ENCODE measurements at regions not wholly inside any gene's neighbourhood (a gene's known extent, or its start where the extent isn't known, plus 50 kb on each side); places are given as distances from the start of the nearest gene placed in this dataset.
A peak's percentile ranks its signal among the peaks of the same experiment; 100 is the strongest.
"Not testable (repeated sequence)": the region's sequence is repeated elsewhere in the genome, so short reads cannot be mapped to it uniquely, and the experiment has no call there.

GRCh38 chr16:29114989-29115801 lies 130.3 kb downstream of the LAT start:
- not testable (repeated sequence) for TF ChIP-seq CAMTA2 (CRISPR knock-in tag; conservative IDR thresholded peaks at IDR 0.05); PRDM10 (IDR thresholded peaks at IDR 0.05; ENCODE audit: partially characterized antibody); ZNF224 (CRISPR knock-in tag; IDR thresholded peaks at IDR 0.05); CHD1 (IDR thresholded peaks at IDR 0.05; ENCODE audit: low read length); CBFA2T2 (conservative IDR thresholded peaks at IDR 0.05); MEF2D (tag; conservative IDR thresholded peaks at IDR 0.05; ENCODE audit: low read depth)
- 0 out of 2 replicates have a peak, but pooled peaks have one; percentile 22 for TF ChIP-seq ARID2 (IDR thresholded peaks at IDR 0.05)
- TF ChIP-seq, protein P1, sequence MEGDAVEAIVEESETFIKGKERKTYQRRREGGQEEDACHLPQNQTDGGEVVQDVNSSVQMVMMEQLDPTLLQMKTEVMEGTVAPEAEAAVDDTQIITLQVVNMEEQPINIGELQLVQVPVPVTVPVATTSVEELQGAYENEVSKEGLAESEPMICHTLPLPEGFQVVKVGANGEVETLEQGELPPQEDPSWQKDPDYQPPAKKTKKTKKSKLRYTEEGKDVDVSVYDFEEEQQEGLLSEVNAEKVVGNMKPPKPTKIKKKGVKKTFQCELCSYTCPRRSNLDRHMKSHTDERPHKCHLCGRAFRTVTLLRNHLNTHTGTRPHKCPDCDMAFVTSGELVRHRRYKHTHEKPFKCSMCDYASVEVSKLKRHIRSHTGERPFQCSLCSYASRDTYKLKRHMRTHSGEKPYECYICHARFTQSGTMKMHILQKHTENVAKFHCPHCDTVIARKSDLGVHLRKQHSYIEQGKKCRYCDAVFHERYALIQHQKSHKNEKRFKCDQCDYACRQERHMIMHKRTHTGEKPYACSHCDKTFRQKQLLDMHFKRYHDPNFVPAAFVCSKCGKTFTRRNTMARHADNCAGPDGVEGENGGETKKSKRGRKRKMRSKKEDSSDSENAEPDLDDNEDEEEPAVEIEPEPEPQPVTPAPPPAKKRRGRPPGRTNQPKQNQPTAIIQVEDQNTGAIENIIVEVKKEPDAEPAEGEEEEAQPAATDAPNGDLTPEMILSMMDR (IDR thresholded peaks at IDR 0.05 in 2 of 3, conservative IDR thresholded peaks at IDR 0.05 in 1 of 3; ENCODE audit: insufficient read depth in 2 of 3, low read depth in 1 of 3, low read length in 3 of 3), result peak; percentile 63 to 76 (median 64); a peak in 5 of 6 replicates
- TF ChIP-seq, protein P2, sequence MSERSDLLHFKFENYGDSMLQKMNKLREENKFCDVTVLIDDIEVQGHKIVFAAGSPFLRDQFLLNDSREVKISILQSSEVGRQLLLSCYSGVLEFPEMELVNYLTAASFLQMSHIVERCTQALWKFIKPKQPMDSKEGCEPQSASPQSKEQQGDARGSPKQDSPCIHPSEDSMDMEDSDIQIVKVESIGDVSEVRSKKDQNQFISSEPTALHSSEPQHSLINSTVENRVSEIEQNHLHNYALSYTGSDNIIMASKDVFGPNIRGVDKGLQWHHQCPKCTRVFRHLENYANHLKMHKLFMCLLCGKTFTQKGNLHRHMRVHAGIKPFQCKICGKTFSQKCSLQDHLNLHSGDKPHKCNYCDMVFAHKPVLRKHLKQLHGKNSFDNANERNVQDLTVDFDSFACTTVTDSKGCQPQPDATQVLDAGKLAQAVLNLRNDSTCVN (CRISPR knock-in tag; IDR thresholded peaks at IDR 0.05), result not testable (repeated sequence)

Data from K562 (cell line).